AG04449 (cell line): ENCODE measurements at regions not wholly inside any gene's neighbourhood (a gene's known extent, or its start where the extent isn't known, plus 50 kb on each side); places are given as distances from the start of the nearest gene placed in this dataset.

ENCODE experiments used
- CTCF ChIA-PET: fragments of 350-600 bp; formaldehyde crosslinking; extraction: SDS; loops from one replicate; lab custom pipeline; 2021; ENCODE audit warnings: antibody characterized with exemption; lab: Yijun Ruan, JAX
- POLR2A ChIA-PET: fragments of 400-600, 350-600 bp; formaldehyde crosslinking; extraction: SDS; loops from one replicate; lab custom pipeline; 2020; ENCODE audit warnings: antibody characterized with exemption, inconsistent platforms; lab: Yijun Ruan, JAX
- DNase-seq: peaks from one replicate; pipeline ENCODE4 v3.0.0-alpha.2; 2010; ENCODE audit warnings: low read depth, low spot score
- H3K4me3 ChIP-seq: 2 replicates; pipeline ENCODE4 v1.5.1; 2011; ENCODE audit warnings: low read depth, mild to moderate bottlenecking, control low read depth, low read length
- TF ChIP-seq, protein P1 (sequence below): IDR thresholded peaks from one replicate; pipeline ENCODE4 v1.5.1; 2011; ENCODE audit warnings: mild to moderate bottlenecking, moderate library complexity, low read length, control low read depth, inconsistent platforms; ENCODE audit not compliant: insufficient read depth; ENCODE audit errors: missing control alignments

DNA sequence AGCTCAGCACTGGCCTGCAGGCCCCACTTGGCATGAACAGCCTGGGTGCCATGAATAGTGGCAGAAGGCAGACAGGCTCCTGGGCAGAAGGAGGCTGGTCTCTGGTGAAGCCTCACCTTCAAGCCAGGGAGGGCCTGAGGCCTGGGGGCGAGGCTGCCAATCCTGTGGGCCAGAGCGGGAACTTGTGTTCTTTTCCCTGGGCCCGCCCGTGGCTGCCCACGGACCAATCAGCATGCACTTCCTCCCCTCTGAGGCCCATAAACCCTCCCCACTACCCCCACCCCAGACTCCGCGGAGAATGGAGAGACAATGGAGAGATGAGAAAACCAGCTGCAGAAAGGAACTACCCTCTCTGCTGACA, 283.8 kb upstream of the ROBO1 start:
- TF ChIP-seq, protein P1, sequence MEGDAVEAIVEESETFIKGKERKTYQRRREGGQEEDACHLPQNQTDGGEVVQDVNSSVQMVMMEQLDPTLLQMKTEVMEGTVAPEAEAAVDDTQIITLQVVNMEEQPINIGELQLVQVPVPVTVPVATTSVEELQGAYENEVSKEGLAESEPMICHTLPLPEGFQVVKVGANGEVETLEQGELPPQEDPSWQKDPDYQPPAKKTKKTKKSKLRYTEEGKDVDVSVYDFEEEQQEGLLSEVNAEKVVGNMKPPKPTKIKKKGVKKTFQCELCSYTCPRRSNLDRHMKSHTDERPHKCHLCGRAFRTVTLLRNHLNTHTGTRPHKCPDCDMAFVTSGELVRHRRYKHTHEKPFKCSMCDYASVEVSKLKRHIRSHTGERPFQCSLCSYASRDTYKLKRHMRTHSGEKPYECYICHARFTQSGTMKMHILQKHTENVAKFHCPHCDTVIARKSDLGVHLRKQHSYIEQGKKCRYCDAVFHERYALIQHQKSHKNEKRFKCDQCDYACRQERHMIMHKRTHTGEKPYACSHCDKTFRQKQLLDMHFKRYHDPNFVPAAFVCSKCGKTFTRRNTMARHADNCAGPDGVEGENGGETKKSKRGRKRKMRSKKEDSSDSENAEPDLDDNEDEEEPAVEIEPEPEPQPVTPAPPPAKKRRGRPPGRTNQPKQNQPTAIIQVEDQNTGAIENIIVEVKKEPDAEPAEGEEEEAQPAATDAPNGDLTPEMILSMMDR = no peak
- CTCF ChIA-PET = no interaction called here
- DNase-seq = no peak
- POLR2A ChIA-PET = no interaction called here
- H3K4me3 ChIP-seq = no peak overlapping the region

DNA sequence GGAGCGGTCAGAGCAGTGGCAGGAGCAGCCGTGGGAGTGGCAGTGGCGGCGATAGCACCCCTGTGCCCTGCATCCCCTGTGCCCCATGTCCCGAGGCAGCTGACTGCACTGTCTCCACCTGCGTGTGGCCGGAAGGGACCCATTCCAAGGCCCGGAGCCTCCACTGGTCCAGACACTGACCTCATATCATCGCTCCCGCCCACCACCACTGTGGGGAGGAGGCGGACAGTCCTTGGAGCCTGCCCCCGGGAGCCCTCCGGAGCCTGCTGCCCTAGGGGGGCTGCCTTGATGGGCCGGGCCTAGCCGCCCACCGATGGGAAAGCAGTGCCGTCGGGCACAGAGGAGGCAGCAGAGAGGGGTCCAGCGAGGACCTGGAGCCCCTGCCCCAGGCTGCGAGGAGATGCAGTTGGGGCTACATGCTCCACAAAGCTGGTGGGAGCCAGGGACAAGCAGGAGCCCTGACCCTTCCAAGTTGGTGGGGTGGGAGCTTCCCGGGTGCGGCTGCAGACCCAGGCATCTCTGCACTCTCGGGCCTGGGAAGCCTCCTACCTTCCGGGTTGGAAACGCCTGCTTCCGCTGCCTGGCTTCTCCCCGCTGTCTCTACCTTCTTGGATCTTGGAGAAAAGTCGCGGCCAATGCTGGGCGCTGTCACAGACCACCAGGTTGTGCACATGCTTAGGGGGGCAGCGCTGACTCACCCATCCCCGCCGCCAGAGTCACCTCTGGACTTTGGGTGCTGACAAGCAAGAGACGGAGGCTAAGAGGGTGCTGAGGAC, 283.2 kb upstream of the ROBO1 start:
- DNase-seq = no peak
- TF ChIP-seq, protein P1 = no peak
- H3K4me3 ChIP-seq = no peak overlapping the region
- POLR2A ChIA-PET = no interaction called here
- CTCF ChIA-PET = no interaction called here

GRCh38 chr3:80043226-80043625, 275.4 kb upstream of the ROBO1 start:
- DNase-seq = no peak
- TF ChIP-seq, protein P1 = no peak
- POLR2A ChIA-PET = no interaction called here
- CTCF ChIA-PET = no interaction called here
- no peak overlapping the region for H3K4me3 ChIP-seq

- ChIA-PET CTCF (no interaction called here), POLR2A (no interaction called here)
- TF ChIP-seq, protein P1 = no peak
- DNase-seq = no peak
- H3K4me3 ChIP-seq = no peak overlapping the region
These were observed 272.3 kb upstream of the ROBO1 start for GRCh38 chr3:80040067-80040466.

- POLR2A ChIA-PET = no interaction called here
- TF ChIP-seq, protein P1 = no peak
- H3K4me3 ChIP-seq = no peak overlapping the region
- CTCF ChIA-PET = no interaction called here
- no peak for DNase-seq
These were observed 268.4 kb upstream of the ROBO1 start for GRCh38 chr3:80036176-80036575.

GRCh38 chr3:80035021-80035420, 267.2 kb upstream of the ROBO1 start:
- TF ChIP-seq, protein P1 = no peak
- ChIA-PET POLR2A (no interaction called here), CTCF (no interaction called here)
- H3K4me3 ChIP-seq = no peak overlapping the region
- no peak for DNase-seq
